PFSK-1 (cell line): ENCODE measurements at regions not wholly inside any gene's neighbourhood (a gene's known extent, or its start where the extent isn't known, plus 50 kb on each side); places are given as distances from the start of the nearest gene placed in this dataset.

Experiments
- FOXP2 ChIP-seq: optimal IDR thresholded peaks from 2 replicates; pipeline ENCODE3; 2011; ENCODE audit warnings: borderline replicate concordance, control low read depth, inconsistent platforms; ENCODE audit not compliant: insufficient read depth; ENCODE audit errors: extremely low read length, extremely low read depth
- POLR2AphosphoS5 ChIP-seq: IDR thresholded peaks from 2 replicates; pipeline ENCODE4 v1.6.1; 2012; ENCODE audit warnings: low read depth, mild to moderate bottlenecking, control low read depth, low read length, moderate library complexity

DNA sequence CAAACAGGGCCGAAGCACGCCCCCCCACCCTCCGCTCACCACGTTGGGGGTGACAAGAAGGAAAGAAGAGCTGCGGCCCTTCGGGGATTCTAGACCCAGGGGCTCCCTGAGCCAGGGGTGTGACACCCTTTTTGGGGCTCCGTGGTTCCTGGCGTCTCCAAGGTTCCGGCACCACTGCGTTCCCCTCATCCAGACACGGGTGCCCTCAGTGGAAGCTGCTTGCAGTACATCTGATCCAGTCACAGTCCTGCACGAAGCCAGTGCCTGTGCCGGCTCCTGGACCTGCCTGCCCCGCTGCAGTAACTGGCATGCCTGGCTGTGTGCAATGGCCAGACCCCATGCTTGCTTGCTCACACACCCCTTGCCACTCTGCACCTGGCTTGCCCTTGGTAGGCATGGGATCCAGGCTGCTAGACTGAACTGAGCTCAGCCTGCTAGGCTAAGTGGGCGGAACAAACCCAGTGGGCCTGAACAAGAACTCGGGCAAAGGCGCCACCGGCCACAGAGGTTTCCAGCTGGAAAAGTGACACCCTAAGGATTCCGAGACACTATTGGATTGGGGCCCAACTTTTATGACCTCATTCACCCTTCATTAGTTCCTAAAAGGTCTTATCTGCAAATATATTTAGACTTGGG is 420.4 kb upstream of the AGA start:
- TF ChIP-seq FOXP2: no peak
- TF ChIP-seq POLR2AphosphoS5: no peak
